ENCODE measurements at regions not wholly inside any gene's neighbourhood (a gene's known extent, or its start where the extent isn't known, plus 50 kb on each side); places are given as distances from the start of the nearest gene placed in this dataset.
"Not testable (repeated sequence)": the region's sequence is repeated elsewhere in the genome, so short reads cannot be mapped to it uniquely, and the experiment has no call there.

GRCh38 chr2:189312643-189313042, 128.6 kb upstream of the WDR75 start:
- DNase-seq = no peak

GRCh38 chr2:189318761-189319160, 122.5 kb upstream of the WDR75 start:
- peak; percentile 48 for DNase-seq

- not testable (repeated sequence) for DNase-seq
Measured at GRCh38 chr2:189319424-189319823, 121.8 kb upstream of the WDR75 start.

GRCh38 chr2:189327879-189328847, 113.1 kb upstream of the WDR75 start:
- DNase-seq = peak; percentile 45

GRCh38 chr2:189328848-189329245, 112.4 kb upstream of the WDR75 start:
- no peak for DNase-seq

GRCh38 chr2:189336276-189336975, 104.8 kb upstream of the WDR75 start:
- no peak for DNase-seq

GRCh38 chr2:189337656-189338055, 103.6 kb upstream of the WDR75 start:
- DNase-seq = peak; percentile 88

- DNase-seq = peak; percentile 28
Measured at GRCh38 chr2:189338115-189338514, 103.2 kb upstream of the WDR75 start.

GRCh38 chr2:189341077-189341476, 100.2 kb upstream of the WDR75 start:
- no peak for DNase-seq

GRCh38 chr2:189344043-189344442, 97.2 kb upstream of the WDR75 start:
- DNase-seq = no peak

GRCh38 chr2:189347540-189347939, 93.7 kb upstream of the WDR75 start:
- peak; percentile 84 for DNase-seq

- DNase-seq = peak; percentile 11
Measured at GRCh38 chr2:189348369-189348768, 92.9 kb upstream of the WDR75 start.

- DNase-seq = peak; percentile 72
Measured at GRCh38 chr2:189350540-189351209, 90.6 kb upstream of the WDR75 start.

- not testable (repeated sequence) for DNase-seq
Measured at GRCh38 chr2:189351933-189352332, 89.3 kb upstream of the WDR75 start.

GRCh38 chr2:189357375-189357774, 83.9 kb upstream of the WDR75 start:
- DNase-seq = not testable (repeated sequence)

- no peak for DNase-seq
Measured at GRCh38 chr2:189360861-189361260, 80.4 kb upstream of the WDR75 start.

GRCh38 chr2:189362283-189362682, 79.0 kb upstream of the WDR75 start:
- DNase-seq = no peak

- no peak for DNase-seq
Measured at GRCh38 chr2:189363559-189363958, 77.7 kb upstream of the WDR75 start.

- no peak for DNase-seq
Measured at GRCh38 chr2:189364607-189365006, 76.7 kb upstream of the WDR75 start.

- DNase-seq = no peak
Measured at GRCh38 chr2:189366349-189366748, 74.9 kb upstream of the WDR75 start.

GRCh38 chr2:189367343-189367742, 73.9 kb upstream of the WDR75 start:
- no peak for DNase-seq

GRCh38 chr2:189369566-189369965, 71.7 kb upstream of the WDR75 start:
- no peak for DNase-seq

- DNase-seq = no peak
Measured at GRCh38 chr2:189370719-189371118, 70.6 kb upstream of the WDR75 start.

All from tongue (tissue), 1 donor.